Activated CD4-positive, CD25-positive, alpha-beta regulatory T cell treated with anti-CD3 and anti-CD28 coated beads, Interleukin-2, amount 50 U/mL, for 72 hours (primary cell): ENCODE measurements at regions not wholly inside any gene's neighbourhood (a gene's known extent, or its start where the extent isn't known, plus 50 kb on each side); places are given as distances from the start of the nearest gene placed in this dataset.
"Not testable (repeated sequence)": the region's sequence is repeated elsewhere in the genome, so short reads cannot be mapped to it uniquely, and the experiment has no call there.

ENCODE experiments used
- DNase-seq: peaks from one replicate; pipeline ENCODE4 v3.0.0; 2021

DNA sequence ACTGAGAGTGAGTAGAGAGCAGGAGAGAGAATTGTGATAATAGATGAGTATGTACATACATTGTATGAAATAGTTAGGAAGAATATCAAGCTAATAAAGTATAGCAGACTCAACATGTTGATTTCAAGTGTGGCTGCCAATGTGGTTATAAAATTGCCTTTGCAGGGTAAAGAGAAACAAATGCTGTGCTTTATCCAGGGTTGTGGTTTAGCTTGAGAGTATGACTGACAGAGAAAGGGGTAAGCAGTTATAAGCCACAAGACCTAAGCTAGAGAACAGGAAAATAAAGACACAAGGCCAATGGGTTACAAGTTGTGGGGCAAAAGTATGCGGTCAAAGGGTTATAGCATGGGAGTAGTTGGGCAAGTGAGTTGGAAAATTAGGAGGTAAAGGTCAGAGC, 1217.5 kb downstream of the DIAPH3 start:
- DNase-seq: no peak

- DNase-seq: no peak
Measured at GRCh38 chr13:58949646-58950045, 1214.1 kb downstream of the DIAPH3 start.

GRCh38 chr13:58950911-58951310, 1212.8 kb downstream of the DIAPH3 start:
- DNase-seq: no peak

DNA sequence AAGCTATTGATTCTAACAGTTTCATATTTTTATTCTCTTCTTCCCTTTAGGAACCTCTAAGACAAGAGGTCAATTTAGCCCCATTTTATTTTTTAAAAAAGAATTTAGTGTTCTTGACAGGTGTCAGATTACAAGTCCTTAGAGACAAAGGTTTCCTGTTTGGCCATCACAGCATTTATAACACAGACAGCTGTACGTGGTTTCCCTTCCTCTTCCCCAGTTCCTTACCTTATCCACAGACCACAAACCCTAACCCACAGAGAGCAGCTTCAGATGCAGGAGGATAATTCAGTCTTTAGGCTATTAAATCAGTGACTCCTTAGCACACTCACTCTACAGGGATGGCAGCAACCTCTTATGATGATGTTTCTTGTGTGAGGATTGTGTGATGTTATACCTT, 1210.1 kb downstream of the DIAPH3 start:
- DNase-seq: no peak

- DNase-seq: no peak
Measured at GRCh38 chr13:58955546-58956385, 1208.0 kb downstream of the DIAPH3 start.

DNA sequence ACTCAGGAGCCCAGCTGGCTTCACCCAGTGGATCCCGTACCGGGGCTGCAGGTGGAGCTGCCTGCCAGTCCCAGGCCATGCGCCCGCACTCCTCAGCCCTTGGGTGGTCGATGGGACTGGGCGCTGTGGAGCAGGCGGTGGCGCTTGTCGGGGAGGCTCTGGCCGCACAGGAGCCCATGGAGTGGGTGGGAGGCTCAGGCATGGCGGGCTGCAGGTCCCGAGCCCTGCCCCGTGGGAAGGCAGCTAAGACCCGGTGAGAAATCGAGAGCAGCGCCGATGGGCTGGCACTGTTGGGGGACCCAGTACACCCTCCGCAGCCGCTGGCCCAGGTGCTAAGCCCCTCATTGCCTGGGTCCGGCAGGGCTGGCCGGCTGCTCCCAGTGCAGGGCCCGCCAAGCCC, 1205.6 kb downstream of the DIAPH3 start:
- not testable (repeated sequence) for DNase-seq

DNA sequence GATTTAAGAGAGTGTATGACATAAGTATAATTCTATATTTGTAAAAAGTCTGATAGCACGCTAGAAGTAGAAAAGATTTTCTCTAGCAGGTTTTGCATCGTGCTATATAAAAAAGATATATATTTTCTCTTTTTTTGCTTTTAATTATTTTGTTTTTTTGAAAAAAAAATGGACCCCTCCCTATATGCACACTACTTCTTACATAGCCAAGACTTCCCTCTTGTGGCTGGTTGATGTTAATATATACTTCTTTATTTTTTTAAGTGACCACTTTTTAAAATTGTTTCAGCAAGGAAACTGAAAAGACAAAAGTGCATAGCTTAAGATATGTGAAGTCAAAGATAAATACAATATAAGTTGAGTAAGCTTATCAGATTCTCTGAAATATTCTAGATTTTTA, 1202.8 kb downstream of the DIAPH3 start:
- no peak for DNase-seq

DNA sequence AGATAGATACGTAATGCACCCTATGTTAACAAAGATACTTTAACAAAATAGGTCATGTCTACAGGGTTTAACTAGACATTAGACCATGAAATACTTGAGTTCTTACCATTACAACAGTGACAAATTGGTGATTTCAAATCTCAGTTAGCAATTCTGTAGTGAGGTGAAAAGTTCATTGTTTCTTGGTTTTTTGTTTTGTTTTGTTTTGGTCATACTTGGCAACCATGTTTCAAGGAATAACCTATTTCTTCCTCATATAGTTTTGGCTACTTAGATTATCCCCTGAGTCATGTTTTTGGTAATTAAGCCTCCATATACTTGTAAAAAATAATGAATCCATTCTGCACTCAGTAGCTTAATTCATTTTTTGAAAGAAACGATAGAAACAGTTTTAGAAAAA, 1200.4 kb downstream of the DIAPH3 start:
- DNase-seq: no peak

- DNase-seq: no peak
Measured at GRCh38 chr13:58964048-58964447, 1199.7 kb downstream of the DIAPH3 start.

- no peak for DNase-seq
Measured at GRCh38 chr13:58977085-58977484, 1186.6 kb downstream of the DIAPH3 start.

DNA sequence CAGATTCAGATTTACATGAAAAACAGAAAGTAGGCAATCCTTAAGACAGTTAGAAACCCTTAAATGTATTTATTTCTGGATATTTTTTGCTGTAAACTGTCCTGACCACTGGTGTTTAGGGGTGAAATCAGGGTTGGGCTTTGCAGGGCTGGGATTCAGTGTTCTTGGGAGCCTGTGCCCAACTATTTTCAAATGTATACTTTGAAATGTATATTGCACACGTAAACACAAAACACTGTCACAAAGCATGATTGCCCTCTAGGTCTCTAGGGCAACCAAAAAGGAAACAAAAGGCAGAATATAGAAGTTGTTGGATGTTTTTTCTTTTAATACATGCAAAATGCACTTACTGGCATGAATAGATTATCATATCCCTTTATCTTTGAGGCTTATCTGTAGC, 1185.4 kb downstream of the DIAPH3 start:
- no peak for DNase-seq

DNA sequence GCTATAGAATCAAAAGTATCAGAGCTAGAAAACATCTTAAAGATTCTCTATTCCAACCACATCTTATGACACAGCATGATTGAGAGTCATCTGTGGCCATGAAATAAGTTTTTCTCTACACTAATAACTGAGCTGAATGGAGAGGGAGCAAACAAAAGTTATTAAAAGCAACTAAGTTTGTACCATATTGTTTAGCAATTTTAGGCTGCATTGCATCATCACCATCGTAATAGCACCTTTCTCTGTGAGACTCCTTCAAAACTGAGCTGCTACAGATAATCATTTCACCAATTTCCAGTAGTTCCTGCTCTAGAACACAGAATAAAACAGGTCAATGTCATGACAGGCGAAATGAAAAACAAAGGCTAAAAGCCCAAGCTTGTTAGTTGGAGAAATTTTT, 1183.9 kb downstream of the DIAPH3 start:
- no peak for DNase-seq

- no peak for DNase-seq
Measured at GRCh38 chr13:58985845-58986244, 1177.9 kb downstream of the DIAPH3 start.

DNA sequence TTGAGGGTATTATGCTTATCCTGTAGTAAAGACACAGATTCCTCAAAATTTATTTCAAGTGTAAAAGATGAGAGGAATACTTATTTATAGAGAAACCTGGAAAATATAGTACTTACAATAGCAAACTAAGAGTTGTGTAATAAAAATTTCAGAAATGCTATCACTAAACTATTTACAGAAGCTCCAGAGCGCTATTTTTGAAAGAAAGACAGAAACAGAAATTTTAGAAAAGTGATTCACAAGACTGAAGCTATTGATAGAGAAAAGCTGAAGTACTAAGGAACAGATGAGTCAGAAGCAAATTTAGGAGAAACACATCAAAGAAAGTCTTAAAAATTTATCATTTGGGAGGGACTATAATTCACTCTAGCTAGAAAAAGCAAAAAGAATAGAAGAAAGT, 1174.2 kb downstream of the DIAPH3 start:
- no peak for DNase-seq

- no peak for DNase-seq
Measured at GRCh38 chr13:58991826-58992477, 1171.8 kb downstream of the DIAPH3 start.

GRCh38 chr13:58992478-58993042, 1171.2 kb downstream of the DIAPH3 start:
- DNase-seq: no peak

- no peak for DNase-seq
Measured at GRCh38 chr13:58994077-58994476, 1169.7 kb downstream of the DIAPH3 start.

DNA sequence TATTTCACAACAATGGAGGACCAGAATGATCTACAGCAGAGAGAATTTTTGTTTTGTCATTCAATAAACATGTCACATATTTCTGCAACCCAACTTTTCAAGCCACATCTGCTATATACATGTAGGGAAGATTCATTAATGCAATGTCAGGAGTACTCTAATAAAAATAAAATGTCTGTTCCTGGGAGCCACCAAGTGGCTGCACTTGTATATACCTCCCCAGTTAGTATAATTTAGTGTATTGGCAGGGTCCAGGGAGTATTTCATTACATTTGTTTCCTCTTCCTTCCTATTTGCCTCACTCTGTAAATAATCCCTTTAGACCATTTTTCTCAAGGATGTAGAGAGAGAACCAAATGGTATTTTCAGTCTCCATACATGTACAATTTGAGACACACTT, 1169.0 kb downstream of the DIAPH3 start:
- no peak for DNase-seq

- no peak for DNase-seq
Measured at GRCh38 chr13:58998716-58999115, 1165.0 kb downstream of the DIAPH3 start.

GRCh38 chr13:58999851-59000250, 1163.9 kb downstream of the DIAPH3 start:
- DNase-seq: no peak

- no peak for DNase-seq
Measured at GRCh38 chr13:59000770-59001169, 1163.0 kb downstream of the DIAPH3 start.

DNA sequence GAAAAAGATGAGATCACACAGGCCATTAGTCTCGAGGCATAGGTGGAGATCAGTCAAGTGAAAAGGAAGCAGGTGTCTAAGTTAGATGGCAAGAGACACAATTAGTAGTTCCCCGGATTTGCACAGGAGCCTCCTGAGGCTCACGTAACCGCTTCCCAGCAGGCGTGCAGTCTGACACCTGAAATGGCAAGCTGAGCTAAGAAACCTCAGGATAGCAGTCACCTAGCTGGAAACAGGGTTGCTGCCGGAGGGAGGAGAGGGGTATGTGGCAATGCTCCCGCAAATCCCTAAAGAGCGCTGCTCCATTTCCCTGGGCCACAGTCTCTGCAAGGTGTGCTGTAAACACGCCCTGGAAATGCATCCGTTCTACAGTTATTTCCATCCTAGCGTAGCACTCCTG, 1151.0 kb downstream of the DIAPH3 start:
- no peak for DNase-seq

- no peak for DNase-seq
Measured at GRCh38 chr13:59016250-59016649, 1147.5 kb downstream of the DIAPH3 start.

DNA sequence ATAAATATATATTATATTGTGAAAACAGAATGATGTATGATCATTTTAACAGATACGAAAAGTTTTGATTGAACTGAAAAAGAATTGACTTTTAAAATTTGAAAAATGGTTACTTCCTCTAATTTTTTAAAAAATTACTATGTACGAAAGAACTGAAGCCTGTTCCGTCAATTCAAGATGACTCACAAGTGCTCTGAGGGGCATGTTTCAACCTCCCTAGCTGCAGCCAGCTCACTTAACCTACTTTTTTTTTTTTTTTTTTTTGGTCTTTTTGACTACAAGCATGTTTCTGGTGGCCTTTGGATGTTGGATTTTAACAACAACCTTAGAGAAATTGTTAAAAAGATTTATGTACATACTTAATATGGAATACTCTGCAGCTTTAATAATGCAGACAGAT, 1139.3 kb downstream of the DIAPH3 start:
- DNase-seq: no peak
